Activated naive CD4-positive, alpha-beta T cell treated with anti-CD3 and anti-CD28 coated beads, Interleukin-2, amount 50 U/mL, for 72 hours (primary cell): ENCODE measurements at regions not wholly inside any gene's neighbourhood (a gene's known extent, or its start where the extent isn't known, plus 50 kb on each side); places are given as distances from the start of the nearest gene placed in this dataset.

Source experiments
- ATAC-seq, 2 donors: fragments of 150-1000 bp; cut with Tn5 transposase; 2 replicates each; pipeline ENCODE4 v1.10.0; 2021; ENCODE audit warnings: mild to moderate bottlenecking in 2 of 2, moderate library complexity in 2 of 2
- DNase-seq, 2 donors: peaks; one replicate each; pipeline ENCODE4 v3.0.0; 2021 to 2022; ENCODE audit warnings: low spot score in 2 of 2
- H3K27ac Mint-ChIP-seq, 2 donors: one replicate each; pipeline ENCODE4 v1.8.0; 2022; ENCODE audit warnings: mild to moderate bottlenecking in 2 of 2, mixed read lengths in 2 of 2
- H3K36me3 Mint-ChIP-seq, 2 donors: one replicate each; pipeline ENCODE4 v1.8.0; 2022; ENCODE audit warnings: mixed read lengths in 2 of 2
- H3K9me3 Mint-ChIP-seq, 2 donors: one replicate each; pipeline ENCODE4 v1.8.0; 2022; ENCODE audit warnings: mixed read lengths in 2 of 2

DNA sequence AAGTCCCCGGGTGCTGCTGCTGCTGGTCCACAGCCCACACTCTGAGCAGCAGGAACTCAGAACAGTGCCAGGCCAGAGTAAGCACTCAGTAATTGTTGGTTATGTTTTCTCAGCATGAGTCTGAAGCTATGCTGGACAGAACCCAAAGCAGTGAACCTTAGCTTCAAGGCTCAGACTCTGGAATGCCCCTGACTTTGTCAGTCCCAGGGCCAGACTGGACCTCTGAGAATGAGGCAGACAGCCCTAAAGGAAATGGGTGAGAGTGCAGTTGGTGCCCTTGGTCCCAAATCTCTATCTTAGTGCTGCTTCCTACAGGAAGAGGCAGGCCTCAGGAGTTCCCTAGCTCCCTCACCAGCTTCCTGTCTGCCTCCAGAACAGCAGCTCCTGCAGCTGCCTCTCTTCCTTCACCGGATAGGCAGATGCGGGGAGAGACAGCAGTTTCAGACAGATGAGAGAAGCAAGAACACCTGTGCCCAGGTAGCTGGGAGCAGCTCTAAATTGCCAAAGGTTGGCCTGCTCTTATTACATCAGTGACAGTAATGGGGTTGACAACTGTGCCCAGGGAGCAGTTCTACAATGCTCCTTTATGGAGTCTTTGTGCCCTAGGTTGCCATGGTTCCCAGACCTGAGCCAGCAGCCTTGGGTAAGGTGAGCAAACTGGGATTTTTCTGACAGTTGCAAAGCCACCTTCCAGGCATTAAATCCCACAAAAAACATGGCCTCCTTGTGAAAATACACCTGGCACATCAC lies 82.2 kb upstream of the CXCL14 start:
- H3K27ac Mint-ChIP-seq: no peak overlapping the region
- DNase-seq: no peak
- H3K36me3 Mint-ChIP-seq: peaks cover 5 to 7% of the 10 kb centered on the region in 2 donors
- ATAC-seq: no peak
- peaks cover 10 to 13% of the 10 kb centered on the region in 2 donors for H3K9me3 Mint-ChIP-seq

DNA sequence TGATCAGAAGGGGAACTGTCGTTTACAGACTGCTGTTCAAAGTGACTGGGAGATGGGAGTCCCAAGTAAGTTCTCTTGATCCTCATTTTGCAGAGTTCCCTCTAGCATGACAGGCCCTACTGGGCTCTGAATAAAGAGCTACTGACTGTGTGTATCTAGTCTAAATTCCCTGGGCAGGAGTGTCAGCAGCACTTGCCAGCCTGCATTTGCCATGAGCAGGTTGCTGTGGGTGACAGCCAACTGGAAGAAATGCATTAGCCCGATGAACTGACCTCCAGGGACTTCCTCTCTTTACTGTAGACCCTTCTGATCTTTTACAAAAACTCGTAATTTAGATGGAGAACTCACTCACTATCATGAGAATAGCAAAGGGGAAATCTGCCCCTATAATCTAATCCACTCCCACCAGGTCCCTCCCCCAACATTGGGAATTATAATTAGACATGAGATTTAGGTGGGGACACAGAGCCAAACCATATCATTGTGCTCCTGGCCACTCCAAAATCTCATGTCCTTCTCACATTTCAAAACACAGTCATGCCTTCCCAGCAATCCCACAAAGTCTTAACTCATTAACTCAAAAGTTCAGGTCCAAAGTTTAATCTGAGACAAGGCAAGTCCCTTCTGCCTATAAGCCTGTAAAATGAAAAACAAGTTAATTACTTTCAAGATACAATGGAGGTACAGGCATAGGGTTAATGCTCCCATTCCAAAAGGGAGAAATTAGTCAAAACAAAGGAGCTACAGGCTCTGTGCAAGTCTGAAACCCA lies 78.9 kb upstream of the CXCL14 start:
- H3K9me3 Mint-ChIP-seq: peaks cover 13 to 19% of the 10 kb centered on the region in 2 donors
- no peak for ATAC-seq
- DNase-seq: no peak
- H3K36me3 Mint-ChIP-seq: peaks cover 5 to 7% of the 10 kb centered on the region in 2 donors
- H3K27ac Mint-ChIP-seq: no peak overlapping the region

DNA sequence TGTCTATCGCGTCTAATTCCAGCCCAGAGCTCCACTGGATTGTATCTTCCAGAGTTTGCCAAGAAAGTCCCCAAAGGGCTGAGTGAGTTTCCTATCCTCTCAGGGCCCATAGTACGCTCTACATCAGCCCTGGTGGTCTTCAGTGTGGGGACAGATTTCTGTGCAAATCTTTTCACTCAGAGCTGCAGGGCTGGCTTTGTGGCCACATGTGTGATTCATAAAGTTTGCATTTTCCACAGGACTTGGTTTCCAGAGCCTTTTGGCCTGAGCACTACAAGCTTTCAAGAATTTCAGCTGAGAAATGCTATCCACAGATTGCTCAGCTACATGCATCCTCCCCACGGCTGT lies 76.7 kb upstream of the CXCL14 start:
- Mint-ChIP-seq H3K27ac (no peak overlapping the region), H3K9me3 (peaks cover 13 to 19% of the 10 kb centered on the region in 2 donors), H3K36me3 (peaks cover 5 to 6% of the 10 kb centered on the region in 2 donors)
- ATAC-seq (no peak), DNase-seq (no peak)

DNA sequence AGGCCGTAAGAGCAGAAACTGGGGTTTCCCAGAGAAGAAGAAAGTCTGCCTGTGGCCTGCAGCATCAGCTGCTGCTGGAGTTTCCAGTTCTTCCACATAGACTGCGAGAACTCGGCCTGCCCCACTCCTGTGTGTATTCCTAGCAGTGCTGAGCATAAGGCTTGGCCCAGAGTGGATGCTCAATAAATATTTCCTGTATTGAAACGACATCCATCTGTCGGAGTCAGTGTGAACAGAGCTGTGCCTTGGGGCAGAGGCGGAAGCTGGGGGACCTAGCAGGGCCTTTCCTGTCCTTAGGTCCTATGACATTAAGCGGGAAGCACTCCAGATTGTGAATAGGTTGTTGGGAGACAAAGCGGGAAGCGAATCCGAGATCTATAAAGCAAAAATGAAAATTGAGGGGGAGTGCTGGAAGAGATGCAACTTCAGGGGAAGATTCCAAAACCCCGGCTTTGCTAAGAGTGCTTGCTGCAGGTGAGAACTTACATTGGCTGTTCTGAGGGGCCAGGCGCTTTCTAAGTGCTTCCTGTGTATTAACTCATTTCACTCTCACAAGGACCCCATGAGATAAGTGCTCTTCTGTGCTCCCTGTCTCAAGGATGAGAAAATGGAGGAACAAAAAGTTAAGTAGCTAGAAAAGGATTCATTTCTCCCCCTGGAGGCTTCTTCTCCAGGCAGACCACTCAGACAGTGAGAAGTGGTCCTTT lies 76.1 kb upstream of the CXCL14 start:
- Mint-ChIP-seq H3K9me3 (peaks cover 13 to 14% of the 10 kb centered on the region in 2 donors), H3K27ac (no peak overlapping the region), H3K36me3 (peaks cover 1 to 5% of the 10 kb centered on the region in 2 donors)
- no peak for DNase-seq
- no peak for ATAC-seq

DNA sequence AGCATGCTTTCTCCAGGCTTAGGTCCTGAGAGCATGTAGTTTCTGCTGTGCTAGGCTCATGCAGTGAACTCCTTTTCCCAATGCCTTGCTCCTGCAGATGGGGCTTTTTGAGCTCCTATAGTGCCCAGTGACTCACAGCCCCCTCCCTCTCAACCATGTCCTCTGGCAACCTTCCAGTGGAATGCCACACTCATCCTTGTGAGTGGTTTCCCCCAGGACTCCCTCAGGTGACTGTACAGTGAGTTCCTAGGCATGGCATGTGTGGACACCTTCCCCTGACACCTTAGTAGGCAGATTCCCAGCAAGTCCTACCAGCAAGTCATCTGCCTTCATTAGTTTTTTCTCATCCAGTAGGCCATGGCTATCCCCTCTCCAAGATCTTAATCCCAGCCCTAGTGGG lies 72.4 kb upstream of the CXCL14 start:
- no peak for ATAC-seq

DNA sequence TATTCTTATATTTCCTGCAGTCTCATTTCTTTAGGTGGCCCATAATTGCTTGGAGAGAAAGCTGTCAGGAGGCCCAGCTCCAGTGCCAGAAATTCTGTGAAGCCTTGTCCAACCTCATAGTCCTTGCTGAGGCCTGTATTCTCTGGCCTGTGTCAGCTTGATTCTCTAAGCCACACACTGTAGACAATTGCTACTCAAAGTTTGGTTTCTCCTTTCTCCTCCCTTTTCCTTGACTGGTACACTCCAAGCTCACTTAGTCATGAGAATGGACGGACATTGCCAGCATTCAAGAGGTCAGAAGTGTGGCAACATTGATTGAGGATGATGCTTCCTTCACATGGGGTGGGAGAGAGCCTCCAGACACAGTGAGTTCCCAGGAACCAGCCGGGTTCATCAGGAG lies 71.3 kb upstream of the CXCL14 start:
- Mint-ChIP-seq H3K36me3 (no peaks in the 10 kb centered on the region), H3K9me3 (peaks cover 6% of the 10 kb centered on the region in 2 donors), H3K27ac (no peak overlapping the region)
- no peak for ATAC-seq
- DNase-seq: no peak

More for the DNA sequence above, 72.4 kb upstream of the CXCL14 start:
- no peak for DNase-seq
- Mint-ChIP-seq H3K9me3 (peaks cover 6% of the 10 kb centered on the region in 2 donors), H3K36me3 (no peaks in the 10 kb centered on the region), H3K27ac (no peak overlapping the region)

DNA sequence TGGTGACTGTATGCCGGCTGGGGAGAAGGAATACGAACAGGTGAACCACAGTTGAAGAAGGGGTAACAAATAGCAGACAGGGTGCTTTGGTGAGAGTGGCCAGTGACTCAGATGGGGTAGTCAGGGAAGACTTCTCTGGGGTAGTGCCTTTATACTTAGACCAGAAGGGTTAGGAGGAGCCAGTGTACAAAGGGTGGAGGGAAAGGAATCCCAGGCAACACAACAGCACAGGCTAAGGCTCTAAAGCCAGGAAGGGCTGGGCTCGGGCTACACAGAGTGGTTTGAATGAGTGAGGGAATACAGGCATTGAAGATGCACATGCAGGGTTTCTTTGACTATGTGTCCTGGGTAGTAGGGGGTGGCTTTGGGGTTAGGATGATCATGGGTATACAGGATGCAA lies 70.6 kb upstream of the CXCL14 start:
- DNase-seq: no peak
- ATAC-seq: no peak
- Mint-ChIP-seq H3K9me3 (peaks cover 6% of the 10 kb centered on the region in 2 donors), H3K36me3 (no peaks in the 10 kb centered on the region), H3K27ac (peak overlapping the region in 1 of 2 donors; percentile 31)

DNA sequence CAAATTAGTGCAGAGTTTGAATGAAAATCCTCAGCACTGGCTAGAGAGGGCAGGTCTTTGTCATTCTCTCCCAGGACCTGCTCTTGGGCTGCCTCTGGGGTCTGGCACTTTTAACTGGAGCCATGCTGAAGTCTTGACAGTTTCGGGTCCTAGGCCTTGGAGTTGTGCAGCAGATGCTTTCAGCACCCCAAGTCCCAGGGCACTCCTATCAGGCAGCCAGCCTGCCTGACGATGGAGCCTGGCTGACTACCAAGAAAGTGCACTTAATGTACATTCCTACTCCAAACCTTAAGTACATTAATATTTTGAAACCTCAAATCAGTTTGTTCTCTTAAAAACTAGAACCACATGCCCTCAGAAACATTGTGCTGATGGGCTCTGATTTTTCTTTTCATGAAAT lies 69.3 kb upstream of the CXCL14 start:
- DNase-seq (no peak), ATAC-seq (no peak)
- no peak overlapping the region for H3K27ac Mint-ChIP-seq
- no peaks in the 10 kb centered on the region for H3K36me3 Mint-ChIP-seq
- H3K9me3 Mint-ChIP-seq: peaks cover 3% of the 10 kb centered on the region in 2 donors

DNA sequence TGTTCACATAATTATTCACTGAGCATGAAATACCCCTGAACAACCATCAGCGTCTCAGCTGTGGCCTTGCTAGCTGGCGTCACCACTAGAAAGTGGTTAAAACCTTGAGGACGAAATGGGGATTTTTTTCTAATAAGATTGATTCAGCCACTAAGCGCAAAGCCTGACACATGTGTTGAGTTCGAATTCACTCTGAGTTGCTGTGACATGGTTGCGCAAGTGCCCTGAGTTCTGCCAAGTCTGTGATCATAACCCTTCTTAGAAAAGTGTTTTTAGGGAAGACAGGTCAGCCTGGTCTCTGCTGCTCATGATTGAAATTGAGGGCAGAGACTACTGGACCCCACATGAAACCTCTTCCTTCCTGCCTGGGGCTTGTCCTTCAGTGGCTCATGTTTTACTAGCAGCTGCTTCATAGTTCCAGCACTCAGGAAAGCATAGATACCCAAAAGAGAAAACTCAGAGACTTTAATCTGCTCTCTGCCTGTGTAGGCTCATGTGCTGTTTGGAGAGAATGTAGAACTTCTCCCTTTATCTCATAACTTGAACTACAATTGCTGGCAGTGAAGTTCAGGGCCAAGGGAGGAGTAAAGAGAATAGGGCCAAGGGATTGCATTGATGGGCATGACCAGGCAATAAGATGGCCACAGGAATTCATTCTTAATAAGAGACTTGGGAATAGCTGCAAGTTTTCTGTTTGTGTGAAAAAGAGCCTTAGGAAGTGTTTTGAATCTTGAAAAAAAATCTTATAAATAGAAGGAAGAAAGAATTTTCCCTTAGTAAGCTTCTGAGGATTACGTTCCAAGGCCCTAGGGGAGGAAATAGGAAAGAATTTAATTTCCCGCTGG lies 66.8 kb upstream of the CXCL14 start:
- no peak for ATAC-seq
- no peaks in the 10 kb centered on the region for H3K36me3 Mint-ChIP-seq
- H3K27ac Mint-ChIP-seq: no peak overlapping the region
- DNase-seq: no peak
- H3K9me3 Mint-ChIP-seq: no peaks in the 10 kb centered on the region

DNA sequence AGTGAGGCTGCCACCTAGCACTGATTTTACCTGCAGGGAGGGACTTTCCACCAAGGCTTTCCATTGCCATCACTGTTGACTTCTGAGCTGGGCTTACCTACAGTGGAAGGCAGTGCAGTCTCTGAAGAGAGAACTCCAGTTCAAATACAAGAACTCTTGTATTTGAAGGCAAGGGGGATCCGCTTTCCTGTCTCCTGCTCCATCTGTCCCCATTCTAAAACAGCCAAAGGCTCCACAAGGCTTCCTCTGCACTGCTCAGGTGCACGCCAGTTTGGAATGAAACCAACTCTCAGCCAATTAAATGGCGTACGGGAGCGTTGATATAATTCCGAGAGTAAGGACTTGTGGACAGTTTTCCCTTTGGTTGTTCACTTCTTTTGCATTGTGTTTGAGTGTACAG lies 66.0 kb upstream of the CXCL14 start:
- Mint-ChIP-seq H3K9me3 (no peaks in the 10 kb centered on the region), H3K36me3 (no peaks in the 10 kb centered on the region), H3K27ac (no peak overlapping the region)
- ATAC-seq: no peak
- no peak for DNase-seq

DNA sequence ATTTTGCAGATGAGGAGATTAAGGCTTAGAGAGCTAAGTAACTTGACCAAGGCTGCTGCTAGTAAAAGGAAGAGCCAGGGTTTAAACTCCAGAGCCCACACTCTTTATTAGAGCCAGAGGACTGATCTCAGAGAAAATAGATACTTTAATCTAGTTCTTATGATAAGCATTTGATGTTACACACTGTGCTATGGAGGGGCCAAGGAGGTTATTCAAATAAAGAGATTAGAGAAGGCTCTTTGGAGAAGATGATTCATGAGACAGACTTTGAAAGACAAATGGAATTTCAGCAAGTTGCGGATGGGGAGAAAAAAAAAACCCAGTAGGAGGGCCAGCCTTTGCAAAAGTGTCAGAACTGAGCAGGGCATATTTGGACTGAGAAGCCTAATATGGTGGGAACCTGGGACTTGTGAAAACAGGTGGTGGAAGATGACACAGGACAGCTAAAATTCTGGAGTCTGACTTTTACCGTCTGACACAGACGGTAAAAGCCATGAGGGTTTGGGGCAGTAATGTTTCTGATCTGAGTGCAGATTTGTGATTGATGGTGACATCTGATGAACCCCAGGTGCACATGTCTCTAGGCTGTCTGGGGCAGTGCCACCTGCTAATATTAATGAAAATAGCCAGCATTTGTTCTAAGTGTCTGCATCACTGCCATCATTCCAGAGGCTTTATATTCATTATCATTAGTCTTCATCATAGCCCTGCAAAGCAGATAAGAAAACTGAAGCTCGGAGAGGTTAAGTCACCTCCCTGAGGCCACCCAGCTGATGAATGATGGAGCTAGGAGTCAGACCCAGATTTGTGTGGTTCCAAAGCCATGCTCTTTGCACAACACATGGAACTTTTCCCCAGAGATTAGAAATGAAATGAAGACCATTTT lies 65.3 kb upstream of the CXCL14 start:
- no peak overlapping the region for H3K27ac Mint-ChIP-seq
- ATAC-seq (no peak), DNase-seq (no peak)
- H3K36me3 Mint-ChIP-seq: no peaks in the 10 kb centered on the region
- no peaks in the 10 kb centered on the region for H3K9me3 Mint-ChIP-seq

DNA sequence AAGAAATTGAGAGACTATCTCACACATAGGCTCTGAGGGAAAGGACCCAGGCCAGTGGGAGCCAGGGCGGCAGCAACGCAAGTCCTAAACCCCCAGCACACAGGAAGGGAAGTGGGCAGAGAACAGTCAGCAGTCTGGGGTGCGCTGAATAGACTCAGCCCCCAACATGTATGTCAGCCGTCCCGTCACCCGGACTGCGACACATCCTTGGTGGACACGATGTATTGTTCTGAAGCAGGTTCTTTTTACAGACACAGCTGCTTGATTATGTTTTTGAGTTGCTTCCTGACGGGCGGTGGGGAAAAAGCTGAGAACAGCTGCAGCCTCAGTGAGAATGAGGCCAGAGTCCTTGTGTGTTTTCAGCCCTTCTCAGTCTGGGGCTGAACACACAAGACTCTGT lies 64.1 kb upstream of the CXCL14 start:
- ATAC-seq: no peak
- Mint-ChIP-seq H3K36me3 (no peaks in the 10 kb centered on the region), H3K9me3 (no peaks in the 10 kb centered on the region), H3K27ac (no peak overlapping the region)
- DNase-seq: no peak

DNA sequence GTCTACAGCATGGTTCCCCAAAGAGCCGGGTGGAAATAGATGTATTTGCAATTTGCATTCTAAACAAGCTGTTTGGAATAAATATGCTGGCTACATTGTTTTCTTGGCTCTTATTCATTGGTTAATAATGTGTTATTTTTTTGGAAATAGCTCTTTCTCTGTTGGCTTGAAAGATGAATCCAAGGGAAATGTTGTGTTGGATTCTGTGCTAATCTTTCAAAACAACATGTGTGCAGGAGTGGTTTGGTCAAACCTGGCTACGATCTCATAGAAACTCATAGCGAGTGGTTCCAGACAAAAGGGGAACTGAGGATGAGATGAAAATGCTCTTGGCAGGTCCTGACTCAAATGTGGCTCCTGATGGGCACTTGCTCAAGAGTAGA lies 63.7 kb upstream of the CXCL14 start:
- Mint-ChIP-seq H3K9me3 (no peaks in the 10 kb centered on the region), H3K27ac (no peak overlapping the region), H3K36me3 (no peaks in the 10 kb centered on the region)
- DNase-seq (no peak), ATAC-seq (no peak)

DNA sequence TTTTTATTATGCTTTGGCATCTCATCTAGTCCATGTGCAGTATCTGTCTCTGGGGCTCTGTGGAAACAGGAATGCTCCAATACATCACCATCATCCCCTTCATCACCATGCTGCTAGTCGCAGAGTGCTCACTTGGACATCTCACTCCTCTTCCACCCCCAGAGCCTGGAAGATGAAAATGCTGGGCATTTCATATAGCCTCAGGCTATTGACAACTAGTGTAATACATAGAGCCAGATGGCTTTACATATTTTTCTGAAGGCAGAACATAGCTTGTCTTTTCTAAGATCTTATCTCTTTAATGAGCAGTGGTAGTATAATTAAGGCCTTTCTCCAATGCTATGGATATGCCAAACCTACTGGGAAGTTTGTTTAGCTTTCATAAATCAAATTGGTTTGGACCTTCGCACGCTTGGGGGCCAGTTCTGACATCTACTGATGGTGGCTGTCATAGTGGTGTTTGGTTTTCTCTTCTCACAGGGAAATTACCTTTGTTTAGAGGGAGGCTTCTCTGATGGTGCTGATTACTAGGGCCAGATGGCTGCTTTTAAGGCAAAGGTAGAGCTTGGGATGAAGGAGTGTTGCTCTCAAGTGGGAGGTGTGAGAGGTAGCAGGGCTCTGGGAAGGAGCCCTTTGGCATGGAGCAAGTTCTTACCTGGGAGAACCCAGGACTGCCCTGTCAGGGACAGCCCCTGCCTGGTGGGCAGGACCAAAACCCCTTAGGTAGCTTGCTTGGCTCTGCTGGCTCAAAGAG lies 63.1 kb upstream of the CXCL14 start:
- Mint-ChIP-seq H3K27ac (no peak overlapping the region), H3K36me3 (no peaks in the 10 kb centered on the region), H3K9me3 (no peaks in the 10 kb centered on the region)
- no peak for DNase-seq
- ATAC-seq: no peak

DNA sequence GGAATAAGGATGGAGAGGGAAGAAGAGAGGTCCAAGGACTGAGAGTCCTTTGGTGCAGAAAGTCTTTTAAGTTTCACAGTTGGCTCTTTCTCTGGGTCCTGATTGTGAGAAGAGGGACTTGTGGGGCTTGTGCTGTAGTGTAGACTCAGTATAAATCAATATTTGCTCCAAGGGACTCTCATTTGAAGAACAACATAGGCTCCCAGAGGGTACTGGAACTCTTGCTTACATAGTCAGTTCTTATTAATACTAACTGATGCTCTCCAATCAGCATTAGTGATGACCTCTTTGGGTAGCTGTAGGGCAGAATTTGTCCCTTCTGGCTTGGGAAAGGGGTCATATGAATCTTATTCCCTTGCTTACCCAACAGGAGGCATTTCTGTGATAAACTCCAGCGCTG lies 62.5 kb upstream of the CXCL14 start:
- ATAC-seq: no peak
- H3K36me3 Mint-ChIP-seq: no peaks in the 10 kb centered on the region
- no peaks in the 10 kb centered on the region for H3K9me3 Mint-ChIP-seq
- H3K27ac Mint-ChIP-seq: no peak overlapping the region
- DNase-seq: no peak
